Testis (tissue), 2 donors: ENCODE measurements at regions not wholly inside any gene's neighbourhood (a gene's known extent, or its start where the extent isn't known, plus 50 kb on each side); places are given as distances from the start of the nearest gene placed in this dataset.

Experiments
- DNase-seq: peaks from one replicate; pipeline ENCODE4 v3.0.0-alpha.2; 2019
- H3K27ac ChIP-seq, 2 donors: fragments of 200-600 bp; sonication (generic); one replicate each; pipeline ENCODE4 v1.5.1; 2019
- H3K27me3 ChIP-seq: fragments of 200-600 bp; sonication (generic); one replicate; pipeline ENCODE4 v1.5.1; 2019
- H3K36me3 ChIP-seq: fragments of 200-600 bp; sonication (generic); one replicate; pipeline ENCODE4 v1.5.1; 2017; ENCODE audit warnings: low read depth; ENCODE audit errors: missing control alignments
- H3K4me1 ChIP-seq: fragments of 200-600 bp; sonication (generic); one replicate; pipeline ENCODE4 v1.5.1; 2019
- H3K4me3 ChIP-seq, 2 donors: fragments of 200-600 bp; sonication (generic); one replicate each; pipeline ENCODE4 v1.5.1; 2017 to 2019
- H3K9me3 ChIP-seq: fragments of 200-600 bp; sonication (generic); one replicate; pipeline ENCODE4 v1.5.1; 2017
- POLR2A ChIP-seq: fragments of 450-650 bp; IDR thresholded peaks from one replicate; pipeline ENCODE4 v1.6.1; 2017; ENCODE audit warnings: antibody characterized with exemption, mild to moderate bottlenecking, moderate library complexity
- WGBS, 2 donors: methylation state at CpG; one replicate each; pipeline ENCODE4 v1.1.5; 2018; 5-methylcytosine and 5-hydroxymethylcytosine counted together
- intact Hi-C: fragments of 100-400 bp; cut with DNase I; formaldehyde crosslinking; loops from one replicate; pipeline ENCODE4 v1.15.1; 2023; ENCODE audit warnings: low total_unique reads
- TF ChIP-seq, protein P1 (sequence below), 3 experiments: fragments of 450-650 bp in 2 of 3; fragments of 200-600 bp in 1 of 3; sonication (generic) in 1 of 3; IDR thresholded peaks; one replicate each; pipeline ENCODE4 v1.5.1; 2016 to 2019; ENCODE audit warnings: antibody characterized with exemption in 3 of 3, mild to moderate bottlenecking in 2 of 3, moderate library complexity in 1 of 3

DNA sequence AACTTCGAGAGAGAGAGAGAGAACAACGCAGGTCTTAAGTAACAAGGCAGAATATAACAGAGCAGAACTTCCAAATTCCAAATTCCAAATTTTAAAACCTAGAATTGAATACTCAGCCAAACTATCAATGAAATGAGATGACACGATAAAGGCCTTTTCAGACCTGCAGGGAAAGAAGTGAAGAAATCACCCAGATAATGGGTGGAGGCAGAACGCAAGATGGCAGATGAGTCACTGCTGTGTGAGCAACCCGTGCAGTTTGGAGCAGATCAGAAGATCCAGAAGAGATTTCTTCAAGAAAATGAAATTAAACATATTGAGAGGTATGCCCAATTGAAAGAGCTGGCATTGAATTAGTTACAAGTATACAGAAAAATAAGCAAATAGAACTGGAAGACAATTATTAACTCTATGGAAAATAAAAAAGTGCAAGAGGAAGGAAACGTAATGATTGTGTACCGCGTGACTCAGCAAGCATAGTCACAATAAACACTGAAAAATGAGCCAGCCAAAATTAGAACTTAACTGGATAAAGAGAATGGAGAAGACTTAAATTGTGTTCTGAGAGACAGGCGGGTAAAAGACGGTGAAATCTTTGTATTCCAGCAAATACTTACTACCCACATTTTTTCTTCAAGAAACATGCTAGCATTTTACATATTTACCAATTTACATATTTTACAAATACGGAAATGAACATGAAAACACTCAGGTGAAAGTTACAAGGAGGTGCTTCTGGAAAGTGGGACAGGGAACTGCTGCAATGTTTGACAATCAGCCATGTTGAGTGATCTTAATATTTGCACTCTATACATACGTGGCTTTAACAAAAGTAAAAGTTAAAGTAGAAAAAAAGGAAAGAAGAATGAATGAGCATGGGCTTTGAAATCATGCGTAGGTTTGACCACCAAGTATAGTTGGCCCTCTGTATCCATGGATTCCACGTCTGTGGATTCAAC lies 87.9 kb upstream of the CDYL start:
- no peaks in the 10 kb centered on the region for H3K36me3 ChIP-seq
- DNase-seq, result no peak
- no peak overlapping the region for H3K27ac ChIP-seq
- no peaks in the 10 kb centered on the region for H3K9me3 ChIP-seq
- intact Hi-C loops, result no loop called here
- no peaks in the 10 kb centered on the region for H3K27me3 ChIP-seq
- TF ChIP-seq POLR2A, result no peak
- TF ChIP-seq, protein P1, sequence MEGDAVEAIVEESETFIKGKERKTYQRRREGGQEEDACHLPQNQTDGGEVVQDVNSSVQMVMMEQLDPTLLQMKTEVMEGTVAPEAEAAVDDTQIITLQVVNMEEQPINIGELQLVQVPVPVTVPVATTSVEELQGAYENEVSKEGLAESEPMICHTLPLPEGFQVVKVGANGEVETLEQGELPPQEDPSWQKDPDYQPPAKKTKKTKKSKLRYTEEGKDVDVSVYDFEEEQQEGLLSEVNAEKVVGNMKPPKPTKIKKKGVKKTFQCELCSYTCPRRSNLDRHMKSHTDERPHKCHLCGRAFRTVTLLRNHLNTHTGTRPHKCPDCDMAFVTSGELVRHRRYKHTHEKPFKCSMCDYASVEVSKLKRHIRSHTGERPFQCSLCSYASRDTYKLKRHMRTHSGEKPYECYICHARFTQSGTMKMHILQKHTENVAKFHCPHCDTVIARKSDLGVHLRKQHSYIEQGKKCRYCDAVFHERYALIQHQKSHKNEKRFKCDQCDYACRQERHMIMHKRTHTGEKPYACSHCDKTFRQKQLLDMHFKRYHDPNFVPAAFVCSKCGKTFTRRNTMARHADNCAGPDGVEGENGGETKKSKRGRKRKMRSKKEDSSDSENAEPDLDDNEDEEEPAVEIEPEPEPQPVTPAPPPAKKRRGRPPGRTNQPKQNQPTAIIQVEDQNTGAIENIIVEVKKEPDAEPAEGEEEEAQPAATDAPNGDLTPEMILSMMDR (IDR thresholded peaks at IDR 0.05), result no peak
- WGBS, 2 donors, result 85 to 87% methylated on average over 14 of the region's 14 CpGs
- no peak overlapping the region for H3K4me3 ChIP-seq
- no peaks in the 10 kb centered on the region for H3K4me1 ChIP-seq

DNA sequence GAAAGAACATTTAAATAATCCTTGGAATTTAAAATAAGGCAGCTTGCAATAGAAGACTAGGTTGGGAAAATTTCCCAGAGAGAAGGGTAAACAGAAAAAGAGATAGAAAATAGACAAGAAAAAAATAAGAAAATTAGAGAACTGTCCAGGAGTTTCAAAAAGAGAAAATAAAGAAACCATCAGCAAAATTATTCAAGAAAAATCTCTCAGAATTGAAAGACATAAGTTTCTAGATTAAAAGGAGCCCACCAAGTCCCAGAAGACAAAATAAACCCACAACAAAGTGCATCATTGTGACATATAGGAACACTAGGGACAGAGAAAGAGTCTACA lies 88.6 kb upstream of the CDYL start:
- no peak for TF ChIP-seq POLR2A
- TF ChIP-seq, protein P1 (IDR thresholded peaks at IDR 0.05), result no peak
- no peaks in the 10 kb centered on the region for H3K4me1 ChIP-seq
- H3K27ac ChIP-seq, result no peak overlapping the region
- intact Hi-C loops, result no loop called here
- H3K36me3 ChIP-seq, result no peaks in the 10 kb centered on the region
- no peak overlapping the region for H3K4me3 ChIP-seq
- no peaks in the 10 kb centered on the region for H3K27me3 ChIP-seq
- H3K9me3 ChIP-seq, result no peaks in the 10 kb centered on the region
- DNase-seq, result no peak

DNA sequence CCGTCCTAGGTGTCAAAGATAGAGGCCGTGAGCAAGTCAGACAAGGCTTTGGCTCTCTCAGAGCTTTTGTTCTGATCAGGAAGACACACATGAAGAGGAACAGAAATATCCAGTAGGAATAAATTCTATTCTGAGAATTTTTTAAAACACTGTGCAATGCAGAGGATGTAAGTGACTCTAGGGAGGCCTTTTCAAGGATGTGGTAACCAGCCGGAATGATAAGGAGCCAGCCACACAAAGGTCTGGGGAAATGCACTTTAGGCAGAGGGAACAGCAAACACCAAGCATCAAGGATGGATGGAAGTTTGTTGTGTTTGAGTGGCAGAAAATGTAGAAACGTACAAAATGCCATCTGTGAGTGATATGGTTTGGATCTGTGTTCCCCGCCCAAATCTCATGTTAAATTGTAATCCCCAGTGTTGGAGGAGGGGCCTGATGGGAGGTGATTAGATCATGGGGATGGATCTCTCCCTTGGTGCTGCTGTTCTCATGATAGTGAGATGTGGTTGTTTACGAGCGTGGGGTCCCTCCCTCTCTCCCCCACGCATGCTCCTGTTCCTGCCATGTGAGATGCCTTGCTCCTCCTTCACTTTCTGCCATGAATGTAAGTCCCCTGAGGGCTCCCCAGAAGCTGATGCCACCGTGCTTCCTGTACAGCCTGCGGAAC lies 93.6 kb upstream of the CDYL start:
- Histone ChIP-seq H3K4me3 (no peak overlapping the region), H3K4me1 (no peaks in the 10 kb centered on the region), H3K36me3 (no peaks in the 10 kb centered on the region), H3K9me3 (no peaks in the 10 kb centered on the region), H3K27me3 (no peaks in the 10 kb centered on the region), H3K27ac (no peak overlapping the region)
- intact Hi-C loops, result no loop called here
- 68 to 69% methylated on average over 8 to 10 of the region's 10 CpGs for WGBS, 2 donors
- TF ChIP-seq, protein P1 (IDR thresholded peaks at IDR 0.05), result no peak
- no peak for TF ChIP-seq POLR2A
- no peak for DNase-seq

DNA sequence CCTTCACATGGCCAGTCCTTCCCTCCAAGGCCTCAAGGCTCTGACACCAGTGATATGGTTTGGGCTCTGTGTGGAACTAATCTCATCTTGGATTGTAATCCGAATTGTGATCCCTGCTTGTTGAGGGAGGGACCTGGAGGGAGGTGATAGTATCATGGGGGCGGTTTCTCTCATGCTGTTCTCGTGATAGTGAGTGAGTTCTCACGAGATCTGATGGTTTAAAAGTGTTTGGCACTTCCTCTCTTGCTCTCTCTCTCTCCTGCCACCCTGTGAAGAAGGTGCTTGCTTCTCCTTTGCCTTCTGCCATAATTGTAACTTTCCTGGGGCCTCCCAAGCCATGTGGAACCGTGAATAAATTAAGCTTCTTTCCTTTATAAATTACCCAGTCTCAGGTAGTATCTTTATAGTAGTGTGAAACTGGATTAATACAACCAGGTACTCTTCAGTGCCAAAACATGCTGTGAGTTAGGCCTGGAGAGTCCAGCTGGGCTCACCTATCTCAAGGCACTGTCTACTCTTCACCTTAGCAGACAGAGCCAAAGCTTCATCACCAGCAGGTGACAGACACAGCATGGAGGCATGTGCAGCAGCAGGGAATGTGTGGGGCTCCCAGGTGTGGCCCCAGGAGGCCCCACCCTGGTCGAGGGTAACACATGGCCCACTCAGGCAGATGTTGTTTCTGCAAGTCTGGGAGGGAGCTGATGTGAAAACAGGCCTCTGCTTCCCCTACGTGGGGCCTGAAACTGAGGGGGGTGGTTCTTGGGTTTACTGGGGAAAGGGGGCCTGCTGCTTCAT lies 97.5 kb upstream of the CDYL start:
- no peak for TF ChIP-seq POLR2A
- TF ChIP-seq, protein P1 (IDR thresholded peaks at IDR 0.05), result no peak
- intact Hi-C loops, result no loop called here
- 77 to 79% methylated on average over 7 of the region's 7 CpGs for WGBS, 2 donors
- no peaks in the 10 kb centered on the region for H3K36me3 ChIP-seq
- no peaks in the 10 kb centered on the region for H3K4me1 ChIP-seq
- H3K27ac ChIP-seq, result no peak overlapping the region
- H3K4me3 ChIP-seq, result no peak overlapping the region
- no peak for DNase-seq
- no peaks in the 10 kb centered on the region for H3K9me3 ChIP-seq
- H3K27me3 ChIP-seq, result no peaks in the 10 kb centered on the region
